GM19043 (cell line): ENCODE measurements at regions not wholly inside any gene's neighbourhood (a gene's known extent, or its start where the extent isn't known, plus 50 kb on each side); places are given as distances from the start of the nearest gene placed in this dataset.
"Not testable (repeated sequence)": the region's sequence is repeated elsewhere in the genome, so short reads cannot be mapped to it uniquely, and the experiment has no call there.

ENCODE experiments used
- ATAC-seq: cut with Tn5 transposase; IDR thresholded peaks from one replicate; pipeline ENCODE4 v1.9.1; 2021; ENCODE audit warnings: low read depth; ENCODE audit not compliant: unreplicated experiment

DNA sequence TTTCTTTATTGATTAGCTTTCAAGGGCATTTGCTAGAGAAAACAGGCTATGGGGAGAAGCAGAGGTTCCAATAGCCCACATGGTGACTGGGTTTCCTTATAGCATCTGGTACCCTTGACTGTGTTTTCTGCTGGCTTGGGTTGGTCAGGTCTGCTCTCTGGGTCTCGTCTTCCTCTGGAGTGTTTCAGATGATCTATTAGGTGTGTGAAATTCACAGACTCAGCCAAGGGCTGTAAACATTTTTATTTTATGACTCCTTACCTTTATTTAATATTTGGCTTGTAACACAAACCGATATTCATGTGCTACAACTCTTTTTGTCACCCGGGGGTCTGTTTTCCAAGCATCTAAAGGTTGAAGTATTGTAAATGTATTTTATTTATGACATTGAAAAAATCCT, 338.9 kb downstream of the GADD45G start:
- ATAC-seq, result no peak

DNA sequence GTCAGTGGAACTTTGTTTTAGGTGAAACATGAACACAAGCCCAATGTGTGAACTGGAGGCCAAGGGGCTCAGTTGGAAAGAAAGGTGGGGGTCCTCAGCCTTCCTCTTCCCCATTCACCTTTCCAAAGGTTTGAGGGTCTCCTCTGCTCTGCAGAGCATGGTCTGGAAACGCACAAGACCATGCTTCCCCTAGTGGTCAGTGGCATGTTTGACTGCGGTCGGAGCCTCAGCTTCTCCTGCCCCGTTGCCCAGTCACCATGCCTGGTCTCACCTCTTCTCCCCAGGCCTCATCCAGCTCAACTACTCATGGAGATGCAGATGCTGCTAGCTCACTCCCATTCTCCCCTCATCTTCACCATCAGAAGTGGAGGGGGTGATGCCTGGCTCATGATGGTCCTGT, 340.3 kb downstream of the GADD45G start:
- no peak for ATAC-seq

DNA sequence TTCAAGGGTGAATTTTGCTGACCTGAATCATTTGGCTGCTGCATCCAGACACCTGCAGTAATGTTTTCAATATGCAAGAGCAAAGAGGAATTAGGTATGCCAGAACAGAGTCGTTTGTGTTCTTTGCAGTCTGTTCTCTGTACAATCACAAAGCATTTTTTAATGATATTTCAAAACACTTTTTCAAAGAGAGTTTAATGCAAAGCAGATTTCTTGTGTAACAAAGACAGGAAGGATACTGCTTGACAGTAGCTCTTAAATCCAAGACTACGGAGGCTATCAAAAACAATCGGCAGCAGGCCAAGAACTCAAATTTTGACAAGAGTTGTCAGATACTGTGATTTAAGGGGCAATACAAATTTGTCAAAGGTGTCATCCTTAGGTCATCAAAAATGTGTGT, 341.9 kb downstream of the GADD45G start:
- ATAC-seq, result no peak

DNA sequence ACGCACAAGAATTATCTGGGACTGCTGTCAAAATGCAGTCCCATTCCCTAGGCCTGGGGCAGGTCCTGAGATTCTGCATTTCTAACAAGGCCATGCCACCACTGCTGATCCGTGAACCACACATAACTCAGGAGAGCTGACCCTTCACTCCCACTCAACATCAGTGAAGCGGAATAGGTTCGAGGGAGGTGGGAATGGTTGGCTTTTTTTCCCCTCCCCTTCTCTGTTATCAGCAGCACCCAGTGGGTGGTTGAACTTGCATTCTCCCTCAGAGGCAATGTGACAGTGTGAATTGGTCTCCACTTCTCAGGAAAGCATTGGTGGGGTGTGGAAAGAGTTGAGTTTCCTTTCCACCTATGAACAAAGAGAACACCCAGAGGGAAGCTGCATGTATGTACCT, 344.3 kb downstream of the GADD45G start:
- ATAC-seq, result no peak

DNA sequence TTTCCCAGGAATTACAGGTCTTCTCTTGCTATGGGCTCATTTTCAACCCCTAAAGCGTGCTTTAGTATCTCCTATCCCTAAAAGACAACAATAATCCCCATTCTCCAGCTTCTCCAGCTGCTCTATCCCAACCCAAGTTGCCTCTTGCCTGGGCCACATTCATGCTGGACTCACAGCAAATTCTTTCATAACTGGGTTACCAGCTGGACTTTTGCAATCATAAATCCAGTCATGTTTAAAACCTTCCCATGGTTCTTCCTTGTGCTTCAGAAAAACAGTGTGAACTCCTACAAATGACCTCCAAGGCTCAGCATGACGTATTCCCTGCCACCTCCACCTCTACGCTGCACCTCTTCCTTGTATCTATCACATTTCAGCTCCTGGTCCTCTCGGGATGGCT, 346.9 kb downstream of the GADD45G start:
- ATAC-seq, result no peak

DNA sequence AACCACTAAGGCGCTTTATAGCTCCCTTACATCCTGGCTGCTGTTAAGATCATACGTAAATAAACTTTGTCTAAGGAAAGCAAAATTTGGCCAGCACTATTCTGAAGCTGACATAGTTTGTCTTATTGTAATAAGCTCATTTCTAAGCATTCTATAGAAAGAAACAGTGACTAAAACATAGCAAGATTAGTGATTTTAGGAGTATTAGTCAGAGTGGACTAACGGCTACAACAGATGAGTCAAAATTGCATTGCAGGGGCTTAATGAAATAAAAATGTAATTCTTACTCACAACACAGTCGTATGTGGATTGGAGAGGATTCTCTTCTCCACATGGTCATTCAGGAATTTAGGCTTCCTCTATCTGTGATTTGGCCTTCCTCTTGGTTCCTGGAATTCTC, 347.6 kb downstream of the GADD45G start:
- ATAC-seq, result no peak

DNA sequence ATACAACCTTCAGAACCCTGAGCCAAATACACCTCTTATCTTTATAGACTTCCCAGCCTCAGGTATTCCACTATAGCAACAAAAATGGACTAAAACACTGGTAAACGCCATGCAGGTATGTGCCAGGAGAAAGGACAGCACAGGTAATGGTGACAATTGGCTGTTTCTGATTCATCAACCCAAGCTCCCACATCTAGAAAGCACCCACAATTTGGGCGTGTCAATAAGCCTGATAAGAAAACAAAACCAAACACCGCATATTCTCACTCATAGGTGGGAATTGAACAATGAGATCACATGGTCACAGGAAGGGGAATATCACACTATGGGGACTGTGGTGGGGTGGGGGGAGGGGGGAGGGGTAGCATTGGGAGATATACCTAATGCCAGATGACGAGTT, 348.5 kb downstream of the GADD45G start:
- not testable (repeated sequence) for ATAC-seq

DNA sequence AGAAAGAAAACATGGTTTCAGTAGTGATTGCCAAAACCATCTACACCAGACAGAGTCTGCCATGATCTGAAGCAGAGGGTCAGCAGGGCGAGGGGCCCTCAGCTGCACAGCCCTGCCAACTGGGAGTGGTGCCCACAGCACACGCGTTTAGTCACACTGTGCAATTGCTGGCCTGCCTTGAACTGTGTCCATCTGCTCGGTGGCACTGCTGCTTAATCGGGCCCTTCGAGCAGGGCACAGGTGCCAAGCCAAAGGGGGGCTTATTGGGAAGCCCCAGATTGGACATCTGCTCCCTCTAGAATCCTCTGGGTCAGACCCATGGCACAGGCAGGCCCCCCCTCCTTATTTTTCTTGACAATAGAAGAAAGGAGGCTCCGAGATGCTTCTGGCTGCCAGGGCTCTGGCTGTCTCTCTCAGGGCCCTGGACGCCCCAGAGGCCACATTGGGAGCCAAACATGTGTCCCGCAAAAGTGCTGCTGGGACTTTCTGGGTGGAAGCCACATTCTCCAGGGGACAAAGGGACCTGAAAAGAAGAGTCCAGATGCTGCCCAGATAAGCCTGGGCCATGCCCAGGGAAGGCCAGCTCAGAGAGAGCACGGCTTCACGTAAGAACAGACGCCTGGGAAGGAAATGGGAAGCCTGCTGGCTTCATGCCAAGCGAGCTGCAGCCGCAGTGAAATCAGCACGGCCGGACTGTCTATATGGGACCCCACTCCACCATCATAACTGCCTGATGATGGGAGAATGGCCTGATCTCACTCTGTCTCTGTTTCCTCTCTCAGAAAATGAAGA, 349.2 kb downstream of the GADD45G start:
- no peak for ATAC-seq

DNA sequence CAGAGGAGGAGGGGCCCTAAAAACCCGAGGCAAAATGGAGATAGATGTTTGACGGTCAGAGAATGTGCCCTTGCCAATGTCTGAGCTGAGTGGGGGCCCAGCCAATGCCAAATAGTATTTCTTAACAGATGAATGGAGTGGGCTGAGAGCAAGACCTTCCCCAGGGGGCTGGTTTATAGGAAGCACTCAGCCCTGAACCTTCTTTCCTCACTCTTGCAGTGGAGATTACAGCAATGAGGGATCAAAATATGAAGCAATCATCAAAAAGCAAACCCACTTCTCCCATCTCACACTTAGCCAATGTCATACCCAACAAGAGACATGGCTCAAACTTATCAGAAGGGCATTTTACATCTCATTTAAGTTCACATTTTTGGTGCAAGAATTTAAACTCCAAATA, 350.3 kb downstream of the GADD45G start:
- ATAC-seq, result no peak

DNA sequence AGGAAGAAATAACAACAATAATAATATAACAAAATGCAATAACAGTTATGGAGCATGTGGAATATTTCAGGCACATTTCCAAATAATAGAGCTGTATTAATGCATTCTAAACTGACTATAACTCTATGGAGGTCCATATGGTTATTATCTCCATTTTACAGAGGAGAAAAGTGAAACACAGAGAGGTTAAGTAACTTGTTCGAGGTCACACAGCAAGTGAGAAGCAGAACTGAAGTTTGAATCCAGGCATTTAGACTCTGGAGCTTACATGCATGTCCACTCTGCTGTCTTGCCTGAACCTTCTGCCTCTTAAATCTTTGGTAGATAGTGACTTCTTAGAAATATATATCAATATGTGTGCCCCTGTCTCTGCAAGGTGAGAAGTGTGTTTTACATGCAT, 350.8 kb downstream of the GADD45G start:
- no peak for ATAC-seq

DNA sequence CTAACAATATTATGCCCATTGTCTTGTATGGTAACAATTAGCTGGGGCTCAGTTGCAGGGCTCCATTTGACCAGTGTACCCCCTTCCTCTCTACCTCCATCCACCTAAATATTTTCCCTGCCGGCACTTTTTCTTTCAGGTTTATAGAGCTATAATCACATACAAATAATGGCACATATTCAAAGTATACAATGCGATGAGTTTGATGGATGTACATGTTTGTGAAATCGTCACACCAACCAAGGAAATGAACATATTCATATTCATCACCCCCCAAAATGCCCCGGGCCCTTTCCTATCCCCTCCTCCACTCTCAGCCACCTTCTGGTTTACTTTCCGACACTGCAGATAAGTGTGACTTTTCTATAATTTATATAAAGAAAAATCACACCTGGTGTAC, 351.5 kb downstream of the GADD45G start:
- no peak for ATAC-seq

DNA sequence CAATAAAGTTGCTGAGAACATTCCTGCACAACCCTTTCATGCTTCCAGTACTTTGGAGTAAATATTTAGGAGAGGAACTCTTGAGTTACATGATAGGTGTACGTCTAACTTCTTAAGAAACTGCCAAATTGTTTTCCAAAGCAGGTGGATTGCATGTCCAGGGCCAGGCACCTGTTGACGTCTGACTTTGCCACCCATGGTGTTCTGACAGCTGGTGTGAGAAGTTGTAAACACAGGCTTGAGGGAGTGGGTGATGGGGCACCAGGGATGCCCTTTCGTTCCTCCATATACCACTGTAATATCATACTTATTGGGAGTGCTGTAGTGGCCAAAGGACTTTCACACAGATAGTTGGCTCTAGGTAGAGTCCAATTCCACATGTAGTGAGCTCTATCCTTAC, 352.1 kb downstream of the GADD45G start:
- ATAC-seq, result no peak

DNA sequence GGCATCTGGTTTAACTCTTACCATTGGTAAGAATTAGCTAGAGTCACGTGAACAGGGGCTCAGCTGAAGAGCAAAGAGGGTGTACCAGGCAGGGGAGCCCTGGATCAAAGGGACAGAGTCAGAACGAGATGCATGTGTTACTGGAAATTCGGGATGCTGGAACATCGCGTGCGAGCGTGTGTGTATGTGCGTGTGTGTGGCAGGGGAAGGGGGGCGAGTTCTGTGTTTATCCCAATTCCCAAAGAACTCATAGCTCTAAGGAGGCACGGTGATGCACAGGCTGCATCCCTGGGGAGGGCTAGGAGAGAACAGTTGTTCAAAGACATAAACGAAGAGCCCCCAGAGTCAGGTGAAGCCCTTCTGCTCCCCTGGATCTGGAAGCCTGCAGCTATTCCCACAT, 353.3 kb downstream of the GADD45G start:
- ATAC-seq, result no peak

DNA sequence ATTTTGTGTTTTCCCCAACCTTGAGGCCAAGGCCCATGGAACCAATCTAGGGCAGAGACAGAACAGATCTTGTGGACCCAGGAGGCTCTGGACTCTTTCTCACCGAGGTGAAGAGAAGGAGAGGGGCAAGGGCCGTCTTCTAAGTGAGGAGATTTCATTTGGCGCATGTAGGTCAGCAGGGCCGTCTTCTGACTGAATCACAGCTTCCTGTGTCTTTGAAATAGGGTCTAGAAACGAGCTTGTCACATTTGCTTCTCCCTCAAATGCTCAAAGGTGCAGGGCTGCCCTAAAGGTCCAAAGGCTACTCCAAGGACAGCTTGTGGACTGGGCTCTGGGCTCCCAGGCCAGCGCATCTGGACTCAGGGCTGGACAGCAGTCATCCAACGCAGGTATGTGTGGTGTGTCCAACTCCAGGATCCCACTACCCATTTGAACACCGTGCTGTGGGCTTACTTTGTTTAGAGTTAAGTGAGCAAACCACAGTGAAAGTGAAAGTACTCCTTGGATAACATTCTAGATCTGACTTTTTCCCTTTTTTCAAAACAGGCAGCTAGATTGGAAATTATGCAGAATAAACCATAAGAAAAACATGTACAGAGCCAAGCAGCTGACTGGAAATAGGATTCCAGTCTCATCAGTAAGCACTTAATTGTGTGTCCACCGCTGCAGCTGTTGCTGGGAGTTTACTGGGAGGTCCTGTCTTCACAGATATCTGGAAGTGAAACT, 357.0 kb downstream of the GADD45G start:
- ATAC-seq, result no peak

DNA sequence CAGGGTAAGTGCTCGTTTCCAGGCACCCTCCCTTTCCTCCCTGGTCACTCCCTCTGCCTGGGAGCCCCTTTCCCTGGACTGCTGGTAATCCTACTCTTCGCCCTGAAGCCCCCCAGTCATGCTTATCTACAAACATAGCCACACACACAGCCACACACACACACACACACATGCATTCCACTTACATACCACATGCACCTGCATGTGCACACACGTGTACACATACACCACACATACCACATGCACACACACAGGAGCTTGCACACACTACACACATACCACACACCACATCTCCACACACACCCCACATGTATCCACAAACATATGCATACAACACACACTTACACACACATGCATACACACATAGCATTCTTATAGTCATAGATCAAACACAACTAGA, 358.5 kb downstream of the GADD45G start:
- no peak for ATAC-seq

DNA sequence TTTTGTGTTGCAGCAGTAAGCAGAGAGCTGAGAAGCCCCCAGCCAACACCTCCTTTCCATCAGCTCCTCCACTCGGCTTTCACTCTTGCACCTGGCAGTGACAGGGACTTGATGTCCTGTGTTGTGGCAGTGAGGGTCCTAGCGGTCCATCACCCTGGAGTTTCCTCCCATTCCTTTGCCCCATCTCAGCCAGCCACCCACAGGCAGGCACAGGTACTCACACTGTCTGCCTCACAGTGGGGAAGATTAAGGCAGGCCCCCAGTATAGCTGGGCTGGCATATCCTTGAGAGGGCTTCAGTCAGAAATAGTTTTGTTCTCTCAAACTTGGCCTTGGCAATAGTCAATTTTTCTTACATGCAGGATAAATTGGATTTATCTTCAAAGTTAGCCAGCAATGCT, 362.7 kb downstream of the GADD45G start:
- no peak for ATAC-seq

DNA sequence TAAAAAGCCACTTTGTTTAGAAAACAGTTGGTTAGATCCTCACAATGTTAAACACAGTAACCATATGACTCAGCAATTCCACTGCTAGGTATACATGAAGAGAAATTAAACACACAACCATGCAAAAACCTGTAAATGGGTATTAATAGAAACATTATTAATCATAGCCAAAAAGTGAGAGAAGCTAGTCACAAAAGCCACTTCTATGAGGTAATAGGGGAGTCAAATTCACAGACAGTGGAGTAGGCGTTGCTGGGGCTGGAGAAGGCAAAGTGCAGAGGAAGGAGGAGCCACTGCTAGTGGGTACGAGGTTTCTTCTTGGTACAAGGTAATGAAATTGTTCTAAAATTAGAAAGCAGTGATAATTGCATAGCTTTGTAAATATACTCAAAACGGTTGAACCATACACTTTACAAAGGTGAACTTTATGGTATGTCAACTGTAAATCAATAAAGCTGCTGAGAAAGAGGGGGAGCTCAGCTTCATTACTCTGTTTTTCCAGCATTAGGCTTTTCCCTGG, 364.4 kb downstream of the GADD45G start:
- ATAC-seq, result no peak

DNA sequence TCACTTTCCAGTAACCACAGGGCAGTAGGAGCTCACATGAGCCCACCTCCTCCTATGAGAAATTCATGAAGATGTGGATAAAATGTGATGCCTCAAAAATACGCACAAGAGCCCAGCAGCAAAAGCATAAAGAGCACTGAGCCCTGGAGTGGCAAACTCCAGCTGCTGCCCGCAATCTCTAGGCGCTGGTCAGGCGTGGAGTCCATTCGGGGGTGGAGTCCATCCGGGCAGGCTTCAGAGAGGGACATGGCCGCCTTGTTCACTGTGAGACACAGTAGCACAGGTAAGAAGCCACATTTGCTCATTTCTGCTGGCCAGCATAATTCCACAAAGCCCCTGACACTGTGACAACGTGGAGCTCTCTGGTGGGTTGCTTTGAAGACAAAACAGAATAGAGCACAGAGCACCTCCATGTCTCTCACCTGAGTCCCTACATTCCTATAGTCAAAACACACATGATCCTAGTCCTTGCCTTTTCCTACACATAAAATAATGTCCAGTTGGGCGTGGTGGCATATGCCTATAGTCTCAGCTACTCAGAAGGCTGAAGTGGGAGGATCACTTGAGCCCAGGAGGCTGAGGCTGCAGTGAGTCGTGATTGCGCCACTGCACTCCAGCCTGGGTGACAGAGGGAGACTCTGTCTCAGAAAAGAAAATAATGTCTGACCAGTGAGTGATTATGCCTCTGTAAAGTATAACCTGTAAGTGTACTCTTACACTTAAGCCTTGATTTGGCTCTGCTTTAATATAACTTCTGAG, 365.2 kb downstream of the GADD45G start:
- no peak for ATAC-seq

DNA sequence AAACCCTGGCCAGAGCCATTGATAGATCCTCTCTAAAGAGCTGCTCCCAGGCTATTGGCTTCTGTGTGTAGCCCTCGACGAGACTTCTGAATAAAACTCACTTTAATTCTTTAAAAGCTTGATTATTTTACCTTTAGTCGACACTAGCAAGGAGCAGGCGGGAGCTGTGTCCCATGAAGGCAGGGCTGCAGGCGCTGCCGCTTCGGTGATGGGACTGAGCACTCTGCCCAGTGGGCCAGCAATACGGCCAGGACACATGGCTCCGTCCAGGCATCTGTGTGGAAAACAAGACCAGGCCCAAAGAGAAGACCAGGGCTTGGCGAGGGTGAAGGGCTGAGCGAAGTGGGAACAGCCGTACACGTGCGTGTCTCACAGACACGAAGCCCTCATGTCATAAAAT, 365.9 kb downstream of the GADD45G start:
- ATAC-seq, result no peak

DNA sequence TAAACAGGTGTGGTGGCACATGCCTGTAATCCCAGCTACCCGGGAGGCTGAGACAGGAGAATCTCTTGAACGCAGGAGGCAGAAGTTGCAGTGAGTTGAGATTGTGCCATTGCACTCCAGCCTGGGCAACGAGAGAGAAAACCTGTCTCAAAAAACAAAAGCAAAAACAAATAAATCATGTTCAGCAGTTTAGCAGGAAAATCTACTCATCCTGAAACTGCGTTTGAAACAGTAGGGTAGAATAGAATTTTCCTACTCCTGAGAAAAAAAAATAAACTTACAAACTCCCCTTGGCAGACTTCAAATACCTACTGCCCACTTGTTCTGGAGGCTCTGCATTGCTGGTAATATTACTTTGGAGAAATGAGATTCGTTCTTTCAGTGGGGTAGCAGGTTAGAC, 367.7 kb downstream of the GADD45G start:
- ATAC-seq, result no peak

DNA sequence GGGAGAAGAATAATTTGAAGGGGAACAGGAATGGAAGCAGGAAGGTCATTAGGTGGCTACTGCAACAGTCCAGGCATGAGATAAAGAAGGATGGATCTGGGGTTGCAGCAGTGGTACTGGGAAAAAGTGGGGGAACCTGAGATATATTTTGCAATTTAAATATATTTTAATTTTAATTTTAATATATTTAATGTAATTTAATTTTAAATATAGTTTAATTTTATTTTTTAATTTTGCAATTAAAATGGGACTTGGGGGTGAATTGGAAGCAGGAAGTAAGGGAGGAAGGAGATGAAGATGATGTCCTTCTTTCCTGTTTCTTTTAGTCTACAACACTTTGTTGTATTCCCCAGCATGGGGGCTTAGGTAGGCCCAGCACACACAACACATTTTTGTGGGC, 369.8 kb downstream of the GADD45G start:
- no peak for ATAC-seq
